ENCODE measurements at regions not wholly inside any gene's neighbourhood (a gene's known extent, or its start where the extent isn't known, plus 50 kb on each side); places are given as distances from the start of the nearest gene placed in this dataset.

DNA sequence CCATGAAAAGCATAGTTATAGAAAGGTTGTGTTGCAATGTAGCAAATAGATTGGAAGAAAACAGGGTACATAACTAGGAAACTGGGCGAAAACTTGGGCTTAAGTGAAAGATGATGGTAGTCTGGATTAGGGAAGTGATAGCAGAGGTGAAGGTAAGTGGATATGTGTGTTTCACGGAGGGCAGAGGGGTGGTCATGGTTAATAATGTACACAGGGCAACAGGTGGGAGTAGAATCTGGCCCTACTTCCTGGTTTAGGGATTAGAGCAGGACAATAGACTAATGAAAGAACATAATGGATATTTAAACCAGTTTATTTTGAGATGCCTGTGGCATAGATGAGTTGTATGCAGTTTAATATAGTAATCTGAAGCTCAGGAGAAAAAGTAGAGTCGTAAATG is 257.3 kb upstream of the SPRY2 start:
- TF ChIP-seq POLR2A (IDR thresholded peaks at IDR 0.05), result no peak
- TF ChIP-seq, protein P1, sequence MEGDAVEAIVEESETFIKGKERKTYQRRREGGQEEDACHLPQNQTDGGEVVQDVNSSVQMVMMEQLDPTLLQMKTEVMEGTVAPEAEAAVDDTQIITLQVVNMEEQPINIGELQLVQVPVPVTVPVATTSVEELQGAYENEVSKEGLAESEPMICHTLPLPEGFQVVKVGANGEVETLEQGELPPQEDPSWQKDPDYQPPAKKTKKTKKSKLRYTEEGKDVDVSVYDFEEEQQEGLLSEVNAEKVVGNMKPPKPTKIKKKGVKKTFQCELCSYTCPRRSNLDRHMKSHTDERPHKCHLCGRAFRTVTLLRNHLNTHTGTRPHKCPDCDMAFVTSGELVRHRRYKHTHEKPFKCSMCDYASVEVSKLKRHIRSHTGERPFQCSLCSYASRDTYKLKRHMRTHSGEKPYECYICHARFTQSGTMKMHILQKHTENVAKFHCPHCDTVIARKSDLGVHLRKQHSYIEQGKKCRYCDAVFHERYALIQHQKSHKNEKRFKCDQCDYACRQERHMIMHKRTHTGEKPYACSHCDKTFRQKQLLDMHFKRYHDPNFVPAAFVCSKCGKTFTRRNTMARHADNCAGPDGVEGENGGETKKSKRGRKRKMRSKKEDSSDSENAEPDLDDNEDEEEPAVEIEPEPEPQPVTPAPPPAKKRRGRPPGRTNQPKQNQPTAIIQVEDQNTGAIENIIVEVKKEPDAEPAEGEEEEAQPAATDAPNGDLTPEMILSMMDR (IDR thresholded peaks at IDR 0.05), result no peak
